GM21515 (cell line): ENCODE measurements at regions not wholly inside any gene's neighbourhood (a gene's known extent, or its start where the extent isn't known, plus 50 kb on each side); places are given as distances from the start of the nearest gene placed in this dataset.

Source experiments
- ATAC-seq: cut with Tn5 transposase; IDR thresholded peaks from one replicate; pipeline ENCODE4 v1.9.1; 2021; ENCODE audit not compliant: unreplicated experiment

GRCh38 chr4:137587796-137588195 is 55.5 kb upstream of the PCDH18 start:
- no peak for ATAC-seq

- no peak for ATAC-seq
Observed at GRCh38 chr4:137583671-137584070, 51.4 kb upstream of the PCDH18 start.
